Panc1 (cell line): ENCODE measurements at regions not wholly inside any gene's neighbourhood (a gene's known extent, or its start where the extent isn't known, plus 50 kb on each side); places are given as distances from the start of the nearest gene placed in this dataset.

Experiments used
- POLR2AphosphoS5 ChIP-seq: IDR thresholded peaks from 2 replicates; pipeline ENCODE4 v1.6.1; 2012; ENCODE audit warnings: mild to moderate bottlenecking, low read depth, low read length, moderate library complexity
- SIN3A ChIP-seq: IDR thresholded peaks from 2 replicates; pipeline ENCODE4 v1.6.1; 2012; ENCODE audit warnings: low read depth, mild to moderate bottlenecking, low read length, moderate library complexity, borderline replicate concordance; ENCODE audit not compliant: insufficient read depth
- TF ChIP-seq, protein P1 (sequence below): fragments of 450-650 bp; IDR thresholded peaks from 2 replicates; pipeline ENCODE4 v1.5.1; 2017; ENCODE audit warnings: mild to moderate bottlenecking
- TF ChIP-seq, protein P2 (sequence below), 2 experiments: IDR thresholded peaks; 2 replicates each; pipeline ENCODE4 v1.6.1; 2011 to 2012; ENCODE audit warnings: low read depth in 2 of 2, control low read depth in 1 of 2, low read length in 1 of 2, mild to moderate bottlenecking in 1 of 2, moderate library complexity in 1 of 2; ENCODE audit not compliant: insufficient read depth in 1 of 2

GRCh38 chr2:175323162-175323561 is 141.7 kb upstream of the ATP5MC3 start:
- TF ChIP-seq POLR2AphosphoS5 = no peak
- TF ChIP-seq, protein P1, sequence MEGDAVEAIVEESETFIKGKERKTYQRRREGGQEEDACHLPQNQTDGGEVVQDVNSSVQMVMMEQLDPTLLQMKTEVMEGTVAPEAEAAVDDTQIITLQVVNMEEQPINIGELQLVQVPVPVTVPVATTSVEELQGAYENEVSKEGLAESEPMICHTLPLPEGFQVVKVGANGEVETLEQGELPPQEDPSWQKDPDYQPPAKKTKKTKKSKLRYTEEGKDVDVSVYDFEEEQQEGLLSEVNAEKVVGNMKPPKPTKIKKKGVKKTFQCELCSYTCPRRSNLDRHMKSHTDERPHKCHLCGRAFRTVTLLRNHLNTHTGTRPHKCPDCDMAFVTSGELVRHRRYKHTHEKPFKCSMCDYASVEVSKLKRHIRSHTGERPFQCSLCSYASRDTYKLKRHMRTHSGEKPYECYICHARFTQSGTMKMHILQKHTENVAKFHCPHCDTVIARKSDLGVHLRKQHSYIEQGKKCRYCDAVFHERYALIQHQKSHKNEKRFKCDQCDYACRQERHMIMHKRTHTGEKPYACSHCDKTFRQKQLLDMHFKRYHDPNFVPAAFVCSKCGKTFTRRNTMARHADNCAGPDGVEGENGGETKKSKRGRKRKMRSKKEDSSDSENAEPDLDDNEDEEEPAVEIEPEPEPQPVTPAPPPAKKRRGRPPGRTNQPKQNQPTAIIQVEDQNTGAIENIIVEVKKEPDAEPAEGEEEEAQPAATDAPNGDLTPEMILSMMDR = no peak
- TF ChIP-seq, protein P2, sequence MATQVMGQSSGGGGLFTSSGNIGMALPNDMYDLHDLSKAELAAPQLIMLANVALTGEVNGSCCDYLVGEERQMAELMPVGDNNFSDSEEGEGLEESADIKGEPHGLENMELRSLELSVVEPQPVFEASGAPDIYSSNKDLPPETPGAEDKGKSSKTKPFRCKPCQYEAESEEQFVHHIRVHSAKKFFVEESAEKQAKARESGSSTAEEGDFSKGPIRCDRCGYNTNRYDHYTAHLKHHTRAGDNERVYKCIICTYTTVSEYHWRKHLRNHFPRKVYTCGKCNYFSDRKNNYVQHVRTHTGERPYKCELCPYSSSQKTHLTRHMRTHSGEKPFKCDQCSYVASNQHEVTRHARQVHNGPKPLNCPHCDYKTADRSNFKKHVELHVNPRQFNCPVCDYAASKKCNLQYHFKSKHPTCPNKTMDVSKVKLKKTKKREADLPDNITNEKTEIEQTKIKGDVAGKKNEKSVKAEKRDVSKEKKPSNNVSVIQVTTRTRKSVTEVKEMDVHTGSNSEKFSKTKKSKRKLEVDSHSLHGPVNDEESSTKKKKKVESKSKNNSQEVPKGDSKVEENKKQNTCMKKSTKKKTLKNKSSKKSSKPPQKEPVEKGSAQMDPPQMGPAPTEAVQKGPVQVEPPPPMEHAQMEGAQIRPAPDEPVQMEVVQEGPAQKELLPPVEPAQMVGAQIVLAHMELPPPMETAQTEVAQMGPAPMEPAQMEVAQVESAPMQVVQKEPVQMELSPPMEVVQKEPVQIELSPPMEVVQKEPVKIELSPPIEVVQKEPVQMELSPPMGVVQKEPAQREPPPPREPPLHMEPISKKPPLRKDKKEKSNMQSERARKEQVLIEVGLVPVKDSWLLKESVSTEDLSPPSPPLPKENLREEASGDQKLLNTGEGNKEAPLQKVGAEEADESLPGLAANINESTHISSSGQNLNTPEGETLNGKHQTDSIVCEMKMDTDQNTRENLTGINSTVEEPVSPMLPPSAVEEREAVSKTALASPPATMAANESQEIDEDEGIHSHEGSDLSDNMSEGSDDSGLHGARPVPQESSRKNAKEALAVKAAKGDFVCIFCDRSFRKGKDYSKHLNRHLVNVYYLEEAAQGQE (IDR thresholded peaks at IDR 0.05; ENCODE audit: insufficient read depth in 1 of 2, low read depth in 2 of 2, low read length in 1 of 2) = no peak
- TF ChIP-seq SIN3A = no peak
